ENCODE measurements at regions not wholly inside any gene's neighbourhood (a gene's known extent, or its start where the extent isn't known, plus 50 kb on each side); places are given as distances from the start of the nearest gene placed in this dataset.
A peak's percentile ranks its signal among the peaks of the same experiment; 100 is the strongest.

DNA sequence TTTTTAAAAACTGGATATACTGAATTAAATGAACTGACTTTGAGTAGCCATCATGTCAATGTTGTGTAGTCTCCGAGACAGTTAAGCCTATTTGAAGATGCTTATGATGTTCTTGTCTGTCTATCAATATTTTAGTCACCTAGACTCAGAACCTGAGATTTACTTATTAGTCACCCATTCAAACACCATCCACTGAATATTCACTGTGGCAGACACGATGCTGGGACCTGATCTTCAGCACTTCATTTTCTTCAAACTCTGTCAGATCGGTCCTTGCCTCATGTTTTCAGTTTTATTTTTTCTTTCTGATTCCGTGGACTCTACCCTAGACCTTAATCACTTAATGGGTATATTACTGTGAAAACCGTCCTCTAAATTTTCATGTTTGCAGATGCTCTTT lies 123.7 kb upstream of the MCHR2 start:
- Histone ChIP-seq H3K79me1 (ENCODE audit: low read depth, low read length) (no peaks in the 10 kb centered on the region), H3K9ac (ENCODE audit: low read depth, low read length, poor library complexity) (no peak overlapping the region), H2AFZ (ENCODE audit: low read length) (no peak overlapping the region), H3K27me3 (ENCODE audit: control insufficient read depth in 3 of 3, insufficient read depth in 3 of 3, low read depth in 1 of 3, low read length in 3 of 3) (peaks cover 0 to 46% (median 0%) of the 10 kb centered on the region in 3 experiments), H3K14ac (ENCODE audit: low read length) (no peak overlapping the region), H2BK15ac (ENCODE audit: low read length) (no peak overlapping the region), H3K4me2 (ENCODE audit: insufficient read depth, low read length, poor library complexity, severe bottlenecking) (no peak overlapping the region), H3K9me3 (replicated peaks in 1 of 2; ENCODE audit: control insufficient read depth in 2 of 2, insufficient read depth in 1 of 2, low read depth in 1 of 2, low read length in 2 of 2) (peaks cover 0 to 2% of the 10 kb centered on the region in 2 donors), H3K4ac (ENCODE audit: low read length) (no peak overlapping the region), H2BK5ac (ENCODE audit: low read length) (no peak overlapping the region), H3K4me1 (ENCODE audit: control insufficient read depth in 2 of 2, insufficient read depth in 1 of 2, low read depth in 1 of 2, low read length in 2 of 2) (no peaks in the 10 kb centered on the region), H3K27ac (replicated peaks; ENCODE audit: low read length) (no peak overlapping the region), H3K18ac (ENCODE audit: low read length) (no peak overlapping the region), H4K91ac (ENCODE audit: low read depth, low read length, poor library complexity) (no peak overlapping the region), H2BK120ac (ENCODE audit: low read depth, low read length) (no peak overlapping the region), H4K8ac (ENCODE audit: low read depth, low read length) (no peak overlapping the region), H3K36me3 (replicated peaks in 1 of 2; ENCODE audit: control insufficient read depth in 2 of 2, insufficient read depth in 2 of 2, low read length in 2 of 2) (no peaks in the 10 kb centered on the region), H3K4me3 (ENCODE audit: low read length in 2 of 2) (no peak overlapping the region), H2AK5ac (ENCODE audit: low read depth, low read length) (no peak overlapping the region), H2BK12ac (ENCODE audit: low read length) (no peak overlapping the region), H3K23ac (ENCODE audit: low read depth, low read length, poor library complexity) (no peak overlapping the region)
- DNase-seq (ENCODE audit: low spot score): no peak
- no CpG with 5 or more reads among the region's 5 CpGs for WGBS, 2 donors (ENCODE audit: extremely low coverage in 2 of 2, insufficient read length in 2 of 2, insufficient replicate concordance in 1 of 2)

DNA sequence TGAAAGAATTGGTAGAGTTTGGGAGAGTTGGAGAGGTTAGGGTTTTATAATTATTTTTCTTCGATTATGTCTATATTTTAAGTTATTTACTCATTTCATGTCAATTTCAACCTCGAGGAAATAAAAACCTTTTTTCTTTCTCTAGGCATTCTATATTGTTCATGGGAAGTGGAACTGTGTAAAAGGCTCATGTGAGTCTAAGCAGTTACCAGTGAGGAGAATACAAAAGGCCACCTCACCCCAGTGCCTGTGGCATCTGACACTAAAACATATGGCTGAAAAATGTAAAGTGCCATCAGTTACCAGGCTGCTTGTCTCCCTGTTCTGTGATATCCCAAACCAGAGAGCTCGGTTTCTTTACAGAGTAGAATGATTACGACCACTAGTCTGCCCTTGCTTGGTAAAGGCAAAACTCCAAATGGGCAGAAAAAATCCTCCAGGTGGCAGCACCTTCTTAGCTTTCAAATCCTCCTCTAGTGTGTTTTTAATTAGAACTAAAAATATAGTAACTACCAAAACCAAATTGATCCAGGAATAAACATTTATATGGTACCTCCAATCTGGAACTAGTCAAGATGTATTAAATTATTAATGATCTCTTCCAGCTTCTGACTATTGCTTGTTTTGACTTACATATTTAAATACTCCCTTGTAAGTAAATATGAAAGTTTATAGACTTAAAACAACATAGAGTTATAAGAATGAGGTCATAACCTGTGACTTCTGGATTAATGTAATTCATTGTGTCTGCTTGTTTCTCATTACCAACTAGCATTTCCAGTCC lies 122.6 kb upstream of the MCHR2 start:
- Histone ChIP-seq H3K9ac (ENCODE audit: low read depth, low read length, poor library complexity) (no peak overlapping the region), H3K14ac (ENCODE audit: low read length) (no peak overlapping the region), H3K4me2 (ENCODE audit: insufficient read depth, low read length, poor library complexity, severe bottlenecking) (no peak overlapping the region), H3K4me1 (ENCODE audit: control insufficient read depth in 2 of 2, insufficient read depth in 1 of 2, low read depth in 1 of 2, low read length in 2 of 2) (no peaks in the 10 kb centered on the region), H3K27me3 (ENCODE audit: control insufficient read depth in 3 of 3, insufficient read depth in 3 of 3, low read depth in 1 of 3, low read length in 3 of 3) (peaks cover 0 to 49% (median 0%) of the 10 kb centered on the region in 3 experiments), H3K9me3 (replicated peaks in 1 of 2; ENCODE audit: control insufficient read depth in 2 of 2, insufficient read depth in 1 of 2, low read depth in 1 of 2, low read length in 2 of 2) (peaks cover 0 to 2% of the 10 kb centered on the region in 2 donors), H2BK120ac (ENCODE audit: low read depth, low read length) (no peak overlapping the region), H3K36me3 (replicated peaks in 1 of 2; ENCODE audit: control insufficient read depth in 2 of 2, insufficient read depth in 2 of 2, low read length in 2 of 2) (no peaks in the 10 kb centered on the region), H2AFZ (ENCODE audit: low read length) (no peak overlapping the region), H4K8ac (ENCODE audit: low read depth, low read length) (no peak overlapping the region), H2BK5ac (ENCODE audit: low read length) (no peak overlapping the region), H3K4ac (ENCODE audit: low read length) (no peak overlapping the region), H2AK5ac (ENCODE audit: low read depth, low read length) (no peak overlapping the region), H3K18ac (ENCODE audit: low read length) (no peak overlapping the region), H2BK15ac (ENCODE audit: low read length) (no peak overlapping the region), H2BK12ac (ENCODE audit: low read length) (no peak overlapping the region), H3K27ac (replicated peaks; ENCODE audit: low read length) (no peak overlapping the region), H4K91ac (ENCODE audit: low read depth, low read length, poor library complexity) (no peak overlapping the region), H3K79me1 (ENCODE audit: low read depth, low read length) (no peaks in the 10 kb centered on the region), H3K4me3 (ENCODE audit: low read length in 2 of 2) (no peak overlapping the region), H3K23ac (ENCODE audit: low read depth, low read length, poor library complexity) (no peak overlapping the region)
- DNase-seq (ENCODE audit: low spot score): peak; percentile 62
- no CpG with 5 or more reads among the region's 4 CpGs for WGBS, 2 donors (ENCODE audit: extremely low coverage in 2 of 2, insufficient read length in 2 of 2, insufficient replicate concordance in 1 of 2)

GRCh38 chr6:100115407-100116101 lies 121.5 kb upstream of the MCHR2 start:
- no peak overlapping the region for H2BK120ac ChIP-seq (ENCODE audit: low read depth, low read length)
- no peak for DNase-seq (ENCODE audit: low spot score)
- no CpG with 5 or more reads among the region's 1 CpG for WGBS, 2 donors (ENCODE audit: extremely low coverage in 2 of 2, insufficient read length in 2 of 2, insufficient replicate concordance in 1 of 2)
- H3K4me2 ChIP-seq (ENCODE audit: insufficient read depth, low read length, poor library complexity, severe bottlenecking): no peak overlapping the region
- peaks cover 0 to 2% of the 10 kb centered on the region in 2 donors for H3K9me3 ChIP-seq (replicated peaks in 1 of 2; ENCODE audit: control insufficient read depth in 2 of 2, insufficient read depth in 1 of 2, low read depth in 1 of 2, low read length in 2 of 2)
- no peaks in the 10 kb centered on the region for H3K36me3 ChIP-seq (replicated peaks in 1 of 2; ENCODE audit: control insufficient read depth in 2 of 2, insufficient read depth in 2 of 2, low read length in 2 of 2)
- no peak overlapping the region for H3K4ac ChIP-seq (ENCODE audit: low read length)
- no peak overlapping the region for H3K9ac ChIP-seq (ENCODE audit: low read depth, low read length, poor library complexity)
- H3K14ac ChIP-seq (ENCODE audit: low read length): no peak overlapping the region
- H3K79me1 ChIP-seq (ENCODE audit: low read depth, low read length): no peaks in the 10 kb centered on the region
- H3K27me3 ChIP-seq (ENCODE audit: control insufficient read depth in 3 of 3, insufficient read depth in 3 of 3, low read depth in 1 of 3, low read length in 3 of 3): peaks cover 0 to 48% (median 0%) of the 10 kb centered on the region in 3 experiments
- H2BK5ac ChIP-seq (ENCODE audit: low read length): no peak overlapping the region
- H3K27ac ChIP-seq (replicated peaks; ENCODE audit: low read length): no peak overlapping the region
- no peak overlapping the region for H2AFZ ChIP-seq (ENCODE audit: low read length)
- no peak overlapping the region for H3K23ac ChIP-seq (ENCODE audit: low read depth, low read length, poor library complexity)
- H4K8ac ChIP-seq (ENCODE audit: low read depth, low read length): no peak overlapping the region
- H3K4me1 ChIP-seq (ENCODE audit: control insufficient read depth in 2 of 2, insufficient read depth in 1 of 2, low read depth in 1 of 2, low read length in 2 of 2): no peaks in the 10 kb centered on the region
- no peak overlapping the region for H4K91ac ChIP-seq (ENCODE audit: low read depth, low read length, poor library complexity)
- H2BK15ac ChIP-seq (ENCODE audit: low read length): no peak overlapping the region
- no peak overlapping the region for H2AK5ac ChIP-seq (ENCODE audit: low read depth, low read length)
- H3K4me3 ChIP-seq (ENCODE audit: low read length in 2 of 2): no peak overlapping the region
- no peak overlapping the region for H3K18ac ChIP-seq (ENCODE audit: low read length)
- no peak overlapping the region for H2BK12ac ChIP-seq (ENCODE audit: low read length)

- no peak overlapping the region for H3K23ac ChIP-seq (ENCODE audit: low read depth, low read length, poor library complexity)
- no CpG with 5 or more reads among the region's 8 CpGs for WGBS, 2 donors (ENCODE audit: extremely low coverage in 2 of 2, insufficient read length in 2 of 2, insufficient replicate concordance in 1 of 2)
- no peaks in the 10 kb centered on the region for H3K9me3 ChIP-seq (replicated peaks in 1 of 2; ENCODE audit: control insufficient read depth in 2 of 2, insufficient read depth in 1 of 2, low read depth in 1 of 2, low read length in 2 of 2)
- no peak overlapping the region for H4K8ac ChIP-seq (ENCODE audit: low read depth, low read length)
- H4K91ac ChIP-seq (ENCODE audit: low read depth, low read length, poor library complexity): no peak overlapping the region
- no peak overlapping the region for H3K18ac ChIP-seq (ENCODE audit: low read length)
- H2AFZ ChIP-seq (ENCODE audit: low read length): no peak overlapping the region
- no peak overlapping the region for H3K27ac ChIP-seq (replicated peaks; ENCODE audit: low read length)
- H3K4me3 ChIP-seq (ENCODE audit: low read length in 2 of 2): no peak overlapping the region
- no peak overlapping the region for H3K9ac ChIP-seq (ENCODE audit: low read depth, low read length, poor library complexity)
- no peak overlapping the region for H2BK12ac ChIP-seq (ENCODE audit: low read length)
- H3K4me2 ChIP-seq (ENCODE audit: insufficient read depth, low read length, poor library complexity, severe bottlenecking): no peak overlapping the region
- H3K4me1 ChIP-seq (ENCODE audit: control insufficient read depth in 2 of 2, insufficient read depth in 1 of 2, low read depth in 1 of 2, low read length in 2 of 2): no peaks in the 10 kb centered on the region
- peaks cover 0 to 59% (median 0%) of the 10 kb centered on the region in 3 experiments for H3K27me3 ChIP-seq (ENCODE audit: control insufficient read depth in 3 of 3, insufficient read depth in 3 of 3, low read depth in 1 of 3, low read length in 3 of 3)
- H3K4ac ChIP-seq (ENCODE audit: low read length): no peak overlapping the region
- no peak overlapping the region for H2BK5ac ChIP-seq (ENCODE audit: low read length)
- no peaks in the 10 kb centered on the region for H3K36me3 ChIP-seq (replicated peaks in 1 of 2; ENCODE audit: control insufficient read depth in 2 of 2, insufficient read depth in 2 of 2, low read length in 2 of 2)
- no peak for DNase-seq (ENCODE audit: low spot score)
- no peak overlapping the region for H2AK5ac ChIP-seq (ENCODE audit: low read depth, low read length)
- H3K79me1 ChIP-seq (ENCODE audit: low read depth, low read length): no peaks in the 10 kb centered on the region
- no peak overlapping the region for H3K14ac ChIP-seq (ENCODE audit: low read length)
- H2BK15ac ChIP-seq (ENCODE audit: low read length): no peak overlapping the region
- no peak overlapping the region for H2BK120ac ChIP-seq (ENCODE audit: low read depth, low read length)
Measured at GRCh38 chr6:100112855-100113508, 119.0 kb upstream of the MCHR2 start.

Data from neuronal stem cell (in vitro differentiated cells).